Upper lobe of right lung (tissue), 1 donor: ENCODE measurements at regions not wholly inside any gene's neighbourhood (a gene's known extent, or its start where the extent isn't known, plus 50 kb on each side); places are given as distances from the start of the nearest gene placed in this dataset.

Experiments used
- ATAC-seq: fragments of 200-7000 bp; cut with Tn5 transposase; one replicate; pipeline ENCODE4 v1.9.1; 2020; ENCODE audit warnings: mild to moderate bottlenecking, moderate library complexity
- DNase-seq: peaks from one replicate; pipeline ENCODE4 v3.0.0-alpha.2; 2020
- H3K27ac ChIP-seq: fragments of 200-600 bp; one replicate; pipeline ENCODE4 v1.8.0; 2022
- H3K27me3 ChIP-seq: fragments of 200-600 bp; one replicate; pipeline ENCODE4 v1.8.0; 2022; ENCODE audit warnings: mild to moderate bottlenecking
- H3K36me3 ChIP-seq: fragments of 200-600 bp; one replicate; pipeline ENCODE4 v1.8.0; 2022
- H3K4me1 ChIP-seq: fragments of 200-600 bp; one replicate; pipeline ENCODE4 v1.8.0; 2022
- H3K4me3 ChIP-seq: fragments of 200-600 bp; one replicate; pipeline ENCODE4 v1.8.0; 2022; ENCODE audit warnings: mild to moderate bottlenecking
- H3K9me3 ChIP-seq: fragments of 200-600 bp; one replicate; pipeline ENCODE4 v1.8.0; 2022
- intact Hi-C: fragments of 100-400 bp; cut with DNase I; formaldehyde crosslinking; loops from one replicate; pipeline ENCODE4 v1.11.0; 2022
- TF ChIP-seq, protein P1 (sequence below): fragments of 200-600 bp; IDR thresholded peaks from one replicate; pipeline ENCODE4 v1.8.0; 2022; ENCODE audit warnings: antibody characterized with exemption
- donor health status: DM: no; HTN: yes; CAD: no; lungs with severe emphysema.

DNA sequence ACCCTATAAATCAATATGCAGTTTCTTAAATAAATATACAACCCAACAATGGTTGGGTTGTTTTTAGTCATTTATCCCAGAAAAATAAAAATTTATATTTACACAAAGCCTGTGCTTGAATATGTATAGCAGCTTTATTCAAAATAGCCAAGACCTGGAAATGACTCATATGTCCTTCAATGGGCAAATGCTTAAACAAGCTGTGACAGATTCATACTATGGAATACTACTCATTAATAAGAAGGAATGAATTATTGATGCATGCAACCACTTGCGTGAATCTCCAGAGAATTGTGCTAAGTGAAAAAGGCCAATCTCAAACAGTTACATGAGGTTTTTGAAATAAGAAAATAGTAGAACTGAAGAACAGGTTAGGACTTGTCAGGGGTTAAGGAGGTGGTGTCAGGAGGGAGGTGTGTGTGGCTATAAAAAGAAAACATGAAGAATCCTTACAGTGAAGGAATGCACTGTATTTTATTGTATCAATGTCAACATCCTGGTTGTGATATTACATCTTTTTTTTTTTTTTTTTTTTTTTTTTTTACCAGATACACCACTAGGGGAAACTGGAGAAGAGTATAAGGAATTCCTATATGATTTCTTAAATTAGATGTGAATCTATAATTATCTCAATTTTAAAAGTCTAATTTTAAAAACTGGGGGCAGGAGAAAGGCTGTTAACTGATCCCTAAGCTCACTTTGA is 82.4 kb upstream of the CD44 start:
- ATAC-seq = no peak
- no peak for DNase-seq
- H3K4me3 ChIP-seq = no peak overlapping the region
- H3K36me3 ChIP-seq = no peaks in the 10 kb centered on the region
- TF ChIP-seq, protein P1, sequence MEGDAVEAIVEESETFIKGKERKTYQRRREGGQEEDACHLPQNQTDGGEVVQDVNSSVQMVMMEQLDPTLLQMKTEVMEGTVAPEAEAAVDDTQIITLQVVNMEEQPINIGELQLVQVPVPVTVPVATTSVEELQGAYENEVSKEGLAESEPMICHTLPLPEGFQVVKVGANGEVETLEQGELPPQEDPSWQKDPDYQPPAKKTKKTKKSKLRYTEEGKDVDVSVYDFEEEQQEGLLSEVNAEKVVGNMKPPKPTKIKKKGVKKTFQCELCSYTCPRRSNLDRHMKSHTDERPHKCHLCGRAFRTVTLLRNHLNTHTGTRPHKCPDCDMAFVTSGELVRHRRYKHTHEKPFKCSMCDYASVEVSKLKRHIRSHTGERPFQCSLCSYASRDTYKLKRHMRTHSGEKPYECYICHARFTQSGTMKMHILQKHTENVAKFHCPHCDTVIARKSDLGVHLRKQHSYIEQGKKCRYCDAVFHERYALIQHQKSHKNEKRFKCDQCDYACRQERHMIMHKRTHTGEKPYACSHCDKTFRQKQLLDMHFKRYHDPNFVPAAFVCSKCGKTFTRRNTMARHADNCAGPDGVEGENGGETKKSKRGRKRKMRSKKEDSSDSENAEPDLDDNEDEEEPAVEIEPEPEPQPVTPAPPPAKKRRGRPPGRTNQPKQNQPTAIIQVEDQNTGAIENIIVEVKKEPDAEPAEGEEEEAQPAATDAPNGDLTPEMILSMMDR = no peak
- H3K27ac ChIP-seq = no peak overlapping the region
- H3K4me1 ChIP-seq = peaks cover 3% of the 10 kb centered on the region
- intact Hi-C loops = no loop called here
- H3K27me3 ChIP-seq = no peaks in the 10 kb centered on the region
- H3K9me3 ChIP-seq = no peaks in the 10 kb centered on the region

DNA sequence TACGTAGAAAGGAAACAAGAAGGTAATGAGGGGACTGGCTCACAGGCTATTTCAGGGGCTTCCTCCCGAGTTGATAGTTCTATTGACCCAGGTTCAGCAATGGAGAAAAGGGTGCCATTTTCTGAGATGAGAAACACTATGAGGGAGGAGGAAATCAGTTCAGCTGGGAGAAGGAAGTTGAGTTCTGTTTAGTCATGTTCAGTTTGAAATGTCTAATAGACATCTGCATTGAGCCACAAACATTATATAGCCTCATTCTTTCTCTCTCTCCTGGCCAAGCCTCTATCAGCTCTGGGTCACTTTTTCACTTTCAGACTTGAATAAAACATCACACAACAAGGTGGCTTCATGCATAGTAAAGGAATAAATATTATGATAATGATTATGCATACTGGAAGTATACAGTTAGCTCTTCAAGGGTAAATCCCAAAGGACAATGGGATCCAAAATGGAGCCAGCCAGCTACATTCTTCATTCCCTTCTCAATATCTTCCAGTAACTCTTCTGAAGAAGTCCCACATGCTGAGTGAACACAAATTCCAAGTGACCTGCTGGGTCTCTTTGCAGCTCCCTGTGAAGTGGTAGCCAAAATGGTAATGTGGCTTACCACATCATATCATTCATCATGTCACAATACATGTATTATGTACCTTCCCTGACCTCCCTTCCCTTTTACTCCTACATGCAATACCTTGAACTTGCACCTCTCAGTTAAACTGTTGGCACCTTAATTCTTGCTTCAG is 80.9 kb upstream of the CD44 start:
- no peak for DNase-seq
- Histone ChIP-seq H3K9me3 (no peaks in the 10 kb centered on the region), H3K27me3 (no peaks in the 10 kb centered on the region), H3K36me3 (no peaks in the 10 kb centered on the region), H3K4me3 (no peak overlapping the region), H3K27ac (no peak overlapping the region), H3K4me1 (peaks cover 3% of the 10 kb centered on the region)
- TF ChIP-seq, protein P1 = no peak
- intact Hi-C loops = no loop called here
- peak; percentile 20 for ATAC-seq

DNA sequence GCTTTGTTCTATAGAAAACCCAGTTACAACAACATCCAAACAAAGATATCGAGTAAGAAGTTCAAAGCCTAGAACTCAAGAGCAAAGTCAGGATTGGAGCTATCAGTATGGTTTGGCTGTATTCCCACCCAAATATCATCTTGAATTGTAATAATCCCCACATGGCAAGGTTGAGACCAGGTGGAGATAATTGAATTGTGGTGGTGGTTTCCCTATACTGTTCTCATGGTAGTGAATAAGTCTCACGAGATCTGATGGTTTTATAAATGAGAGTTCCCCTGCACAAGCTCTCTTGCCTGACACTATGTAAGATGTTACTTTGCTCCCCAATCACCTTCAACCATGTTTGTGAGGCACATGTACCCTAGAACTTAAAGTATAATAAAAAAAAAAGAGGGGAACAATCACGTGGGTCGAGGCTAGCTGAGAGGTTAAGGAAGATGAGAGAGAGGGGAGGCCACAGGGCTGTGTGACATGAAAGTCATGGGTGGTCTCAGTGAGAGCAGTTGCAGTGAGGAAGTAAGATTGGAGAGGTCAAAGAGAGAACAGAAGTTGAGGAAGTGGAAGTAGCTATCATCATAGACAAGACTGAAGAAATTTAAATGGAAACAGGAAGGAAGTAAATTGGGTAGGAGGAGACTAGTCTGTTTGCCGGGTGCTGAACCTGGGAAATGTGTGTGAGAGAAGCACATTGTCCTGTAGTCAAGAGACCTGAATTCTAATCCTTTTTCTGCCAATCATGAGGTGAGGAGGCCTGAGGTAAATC is 80.1 kb upstream of the CD44 start:
- Histone ChIP-seq H3K27ac (no peak overlapping the region), H3K9me3 (no peaks in the 10 kb centered on the region), H3K36me3 (no peaks in the 10 kb centered on the region), H3K27me3 (no peaks in the 10 kb centered on the region), H3K4me1 (peaks cover 3% of the 10 kb centered on the region), H3K4me3 (no peak overlapping the region)
- DNase-seq (no peak), ATAC-seq (peak; percentile 49)
- TF ChIP-seq, protein P1 = no peak
- intact Hi-C loops = no loop called here

DNA sequence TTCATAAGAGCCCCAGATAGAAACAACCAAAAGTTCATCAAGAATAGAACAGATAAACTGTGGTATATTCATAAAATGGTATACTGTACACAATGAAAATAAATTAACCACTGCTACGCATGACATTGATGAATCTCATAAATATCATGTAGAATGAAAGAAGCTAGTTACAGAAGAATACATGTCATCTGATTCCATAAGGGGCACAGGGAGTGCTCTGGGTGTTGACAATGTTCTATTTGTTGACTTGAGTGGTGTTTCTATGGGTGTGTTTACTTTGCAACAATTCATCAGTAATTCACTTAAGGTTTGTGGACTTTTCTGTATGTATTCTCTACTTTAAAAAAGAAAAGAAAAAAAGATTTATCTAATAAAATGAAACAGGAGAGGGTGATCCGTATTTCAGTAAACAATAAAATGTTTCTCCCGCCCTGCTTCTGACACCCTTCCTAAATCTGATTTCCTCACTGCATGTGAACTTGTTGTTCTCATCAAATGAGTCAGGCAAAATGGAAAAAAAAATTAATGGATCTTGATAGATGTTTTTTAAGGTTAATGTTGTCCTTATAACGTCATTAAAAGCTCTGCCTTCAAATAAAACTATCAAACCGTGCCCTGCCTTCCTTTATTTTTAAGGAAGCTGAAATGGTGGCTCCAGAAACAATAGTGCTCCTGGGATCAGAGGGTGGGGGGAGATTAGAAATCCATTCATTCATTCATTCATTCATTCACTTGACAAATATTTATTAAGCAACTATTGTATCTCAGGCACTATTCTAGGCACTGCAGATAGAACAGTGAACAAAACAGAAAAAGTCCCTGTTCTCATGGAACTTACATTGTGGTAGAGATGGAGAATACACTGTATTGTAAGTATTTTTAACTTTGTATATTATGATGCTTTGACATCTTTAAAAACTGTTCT is 77.2 kb upstream of the CD44 start:
- Histone ChIP-seq H3K4me3 (no peak overlapping the region), H3K27ac (no peak overlapping the region), H3K9me3 (no peaks in the 10 kb centered on the region), H3K27me3 (no peaks in the 10 kb centered on the region), H3K4me1 (peaks cover 3% of the 10 kb centered on the region), H3K36me3 (no peaks in the 10 kb centered on the region)
- DNase-seq (no peak), ATAC-seq (no peak)
- TF ChIP-seq, protein P1 = no peak
- intact Hi-C loops = no loop called here

DNA sequence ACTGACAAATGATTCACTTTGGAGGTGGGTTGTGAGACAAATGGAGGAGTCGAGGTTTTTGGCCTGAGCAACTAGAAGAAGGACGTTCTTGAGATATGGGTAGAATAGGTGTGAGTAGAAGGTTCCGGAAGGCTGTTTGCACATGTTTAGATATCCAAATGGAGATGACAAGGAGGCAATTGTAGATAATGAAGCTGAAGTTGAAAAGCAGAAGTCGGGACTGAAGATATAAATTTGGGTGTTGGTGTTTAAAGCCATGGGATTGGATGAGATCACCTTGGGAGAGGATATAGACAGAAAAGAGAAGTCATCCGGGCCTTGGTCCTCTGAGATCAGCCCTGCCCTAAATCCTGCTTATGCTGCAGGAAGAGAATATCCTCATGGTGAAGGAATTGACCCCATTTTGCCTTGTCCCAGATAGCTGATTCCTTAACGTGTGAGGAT is 75.5 kb upstream of the CD44 start:
- no peak for ATAC-seq
- TF ChIP-seq, protein P1 = no peak

More for the DNA sequence above, 75.5 kb upstream of the CD44 start:
- H3K27ac ChIP-seq = no peak overlapping the region
- no peak for DNase-seq
- intact Hi-C loops = no loop called here
- no peaks in the 10 kb centered on the region for H3K36me3 ChIP-seq
- H3K4me1 ChIP-seq = no peaks in the 10 kb centered on the region
- H3K4me3 ChIP-seq = no peak overlapping the region
- no peaks in the 10 kb centered on the region for H3K27me3 ChIP-seq
- no peaks in the 10 kb centered on the region for H3K9me3 ChIP-seq
